Immature natural killer cell (primary cell): ENCODE measurements at regions not wholly inside any gene's neighbourhood (a gene's known extent, or its start where the extent isn't known, plus 50 kb on each side); places are given as distances from the start of the nearest gene placed in this dataset.
A peak's percentile ranks its signal among the peaks of the same experiment; 100 is the strongest.
"Not testable (repeated sequence)": the region's sequence is repeated elsewhere in the genome, so short reads cannot be mapped to it uniquely, and the experiment has no call there.

Experiments
- DNase-seq, 3 donors: peaks; one replicate each; pipeline ENCODE4 v3.0.0; 2022; ENCODE audit warnings: mixed read lengths in 1 of 3
- H3K27ac Mint-ChIP-seq, 6 donors: one replicate each; pipeline ENCODE4 v1.8.0; 2020; ENCODE audit warnings: mixed read lengths in 6 of 6, mild to moderate bottlenecking in 5 of 6, inconsistent platforms in 4 of 6, moderate library complexity in 3 of 6
- H3K27me3 Mint-ChIP-seq, 3 donors: one replicate each; pipeline ENCODE4 v1.8.0; 2020 to 2021; ENCODE audit warnings: low read depth in 3 of 3, mild to moderate bottlenecking in 3 of 3, mixed read lengths in 3 of 3, moderate library complexity in 3 of 3, inconsistent platforms in 1 of 3
- H3K36me3 Mint-ChIP-seq, 3 donors: one replicate each; pipeline ENCODE4 v1.8.0; 2020; ENCODE audit warnings: mixed read lengths in 3 of 3, inconsistent platforms in 2 of 3, mild to moderate bottlenecking in 2 of 3
- H3K4me1 Mint-ChIP-seq, 2 donors: one replicate each; pipeline ENCODE4 v1.8.0; 2020; ENCODE audit warnings: inconsistent platforms in 2 of 2, mild to moderate bottlenecking in 2 of 2, mixed read lengths in 2 of 2, moderate library complexity in 1 of 2
- H3K4me3 Mint-ChIP-seq, 5 donors: one replicate each; pipeline ENCODE4 v1.8.0; 2020; ENCODE audit warnings: mild to moderate bottlenecking in 5 of 5, mixed read lengths in 5 of 5, inconsistent platforms in 3 of 5, moderate library complexity in 3 of 5
- H3K9me3 Mint-ChIP-seq, 6 donors: one replicate each; pipeline ENCODE4 v1.8.0; 2020; ENCODE audit warnings: mild to moderate bottlenecking in 6 of 6, mixed read lengths in 6 of 6, inconsistent platforms in 4 of 6, moderate library complexity in 3 of 6

DNA sequence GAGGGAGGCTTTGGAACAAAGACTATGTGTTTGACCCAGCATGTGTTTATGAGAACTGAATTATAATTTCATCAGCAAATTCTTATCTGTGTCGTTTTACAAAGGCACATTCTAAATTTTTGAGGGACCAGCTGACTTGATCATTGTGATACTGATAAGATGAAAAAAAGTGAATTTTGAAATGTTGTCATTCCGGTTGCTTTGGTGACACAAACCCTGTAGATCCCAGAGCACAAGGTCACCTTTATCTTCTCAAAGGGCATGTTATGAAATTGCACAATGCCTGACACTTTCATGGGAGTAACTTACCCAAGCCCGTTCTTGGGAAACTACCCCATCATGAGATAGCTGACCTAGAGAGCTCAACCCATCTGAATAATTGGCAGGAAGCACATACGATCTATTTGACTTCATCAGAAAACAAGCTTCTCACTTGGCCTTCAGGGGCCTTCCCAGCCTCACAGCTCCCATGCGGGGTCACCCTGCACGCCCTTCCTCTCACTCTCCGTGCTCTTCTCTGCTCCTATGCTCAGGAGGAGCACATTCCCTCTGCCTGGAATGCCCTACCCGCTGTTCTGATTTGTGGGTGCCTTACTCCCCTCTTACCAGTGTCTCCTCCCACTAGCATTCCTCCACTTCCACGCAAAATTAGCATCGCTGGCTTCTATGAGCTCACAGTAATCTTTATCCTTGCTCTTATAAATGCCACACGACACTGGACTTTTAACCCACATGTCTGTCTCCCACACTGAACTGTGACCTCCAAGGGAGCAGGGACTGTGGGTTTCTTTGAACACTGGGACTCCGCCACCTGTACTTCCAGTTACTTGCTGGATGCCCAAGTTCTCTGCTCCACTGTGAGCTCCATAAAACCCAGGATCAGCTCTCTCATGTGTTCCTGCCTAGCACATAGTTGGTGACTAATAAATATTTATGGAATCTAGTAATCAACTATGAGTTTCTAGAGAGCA lies 555.8 kb upstream of the ID2 start:
- no peak for DNase-seq
- no peaks in the 10 kb centered on the region for H3K27me3 Mint-ChIP-seq
- H3K4me3 Mint-ChIP-seq, result no peak overlapping the region
- H3K9me3 Mint-ChIP-seq, result peaks cover 0 to 4% (median 0%) of the 10 kb centered on the region in 6 donors
- peaks cover 0 to 5% of the 10 kb centered on the region in 2 donors for H3K4me1 Mint-ChIP-seq
- H3K27ac Mint-ChIP-seq, result no peak overlapping the region
- H3K36me3 Mint-ChIP-seq, result peaks cover 0 to 14% (median 5%) of the 10 kb centered on the region in 3 donors

DNA sequence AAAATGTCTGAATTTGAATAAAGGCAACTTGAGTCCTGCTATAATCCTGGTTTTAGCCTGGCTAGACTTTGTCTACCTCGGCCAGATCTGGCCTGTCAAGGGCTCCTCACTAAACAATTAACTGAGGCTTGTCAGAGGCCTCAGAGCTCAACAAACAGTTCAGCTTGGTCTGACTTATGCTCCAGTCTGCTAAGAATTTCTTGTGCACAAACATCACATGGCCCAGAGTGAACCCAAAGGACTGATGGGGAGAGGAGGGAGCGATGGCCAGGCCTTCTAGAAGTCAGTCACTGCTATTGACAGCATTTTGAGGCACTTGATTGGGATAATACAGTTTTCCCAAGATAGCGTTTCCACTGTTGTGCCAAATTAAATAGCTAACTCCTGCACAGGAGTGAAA lies 555.1 kb upstream of the ID2 start:
- H3K27ac Mint-ChIP-seq, result peak overlapping the region in 1 of 6 donors; percentile 38
- H3K4me1 Mint-ChIP-seq, result peaks cover 0 to 4% of the 10 kb centered on the region in 2 donors
- peaks cover 0 to 4% (median 0%) of the 10 kb centered on the region in 6 donors for H3K9me3 Mint-ChIP-seq
- H3K36me3 Mint-ChIP-seq, result peaks cover 0 to 14% (median 5%) of the 10 kb centered on the region in 3 donors
- no peak overlapping the region for H3K4me3 Mint-ChIP-seq
- H3K27me3 Mint-ChIP-seq, result no peaks in the 10 kb centered on the region
- no peak for DNase-seq

DNA sequence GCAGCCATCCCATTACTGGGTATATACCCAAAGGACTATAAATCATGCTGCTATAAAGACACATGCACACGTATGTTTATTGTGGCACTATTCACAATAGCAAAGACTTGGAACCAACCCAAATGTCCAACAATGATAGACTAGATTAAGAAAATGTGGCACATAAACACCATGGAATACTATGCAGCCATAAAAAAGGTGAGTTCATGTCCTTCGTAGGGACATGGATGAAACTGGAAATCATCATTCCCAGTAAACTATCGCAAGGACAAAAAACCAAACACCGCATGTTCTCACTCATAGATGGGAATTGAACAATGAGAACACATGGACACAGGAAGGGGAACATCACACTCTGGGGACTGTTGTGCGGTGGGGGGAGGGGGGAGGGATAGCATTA lies 550.4 kb upstream of the ID2 start:
- H3K4me3 Mint-ChIP-seq, H3K9me3 Mint-ChIP-seq, H3K27ac Mint-ChIP-seq, DNase-seq, H3K27me3 Mint-ChIP-seq: not testable (repeated sequence)
- H3K4me1 Mint-ChIP-seq, result peaks cover 13 to 31% of the 10 kb centered on the region in 2 donors
- H3K36me3 Mint-ChIP-seq, result peaks cover 6 to 18% (median 13%) of the 10 kb centered on the region in 3 donors

GRCh38 chr2:8132351-8132831 lies 549.5 kb upstream of the ID2 start:
- H3K36me3 Mint-ChIP-seq, result peaks cover 6 to 25% (median 21%) of the 10 kb centered on the region in 3 donors
- no peak overlapping the region for H3K4me3 Mint-ChIP-seq
- peaks cover 13 to 38% of the 10 kb centered on the region in 2 donors for H3K4me1 Mint-ChIP-seq
- peaks cover 0 to 4% (median 1%) of the 10 kb centered on the region in 6 donors for H3K9me3 Mint-ChIP-seq
- H3K27ac Mint-ChIP-seq, result no peak overlapping the region
- peaks cover 0 to 8% (median 0%) of the 10 kb centered on the region in 3 donors for H3K27me3 Mint-ChIP-seq
- no peak for DNase-seq

DNA sequence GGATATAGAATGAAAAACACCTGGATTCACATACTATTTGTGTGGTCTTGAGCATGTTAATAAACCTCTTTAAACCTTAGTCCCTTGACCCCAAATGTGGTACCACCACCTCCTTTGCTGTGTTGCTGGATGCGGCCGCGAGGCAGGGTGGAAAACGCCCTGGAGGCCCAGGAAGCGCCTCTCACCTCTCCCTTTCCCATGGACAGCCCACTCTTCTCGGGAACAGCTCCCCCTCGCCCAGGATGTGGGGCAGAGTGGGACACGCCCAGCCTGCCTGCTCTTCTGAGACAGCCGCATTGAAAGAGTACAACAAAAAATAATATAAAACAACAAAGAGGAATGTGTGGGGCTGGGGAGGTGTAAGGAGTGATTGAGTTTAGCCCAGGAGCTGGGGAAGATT lies 549.0 kb upstream of the ID2 start:
- Mint-ChIP-seq H3K36me3 (peaks cover 6 to 27% (median 24%) of the 10 kb centered on the region in 3 donors), H3K4me3 (no peak overlapping the region), H3K9me3 (peaks cover 0 to 4% (median 1%) of the 10 kb centered on the region in 6 donors), H3K27me3 (peaks cover 0 to 8% (median 0%) of the 10 kb centered on the region in 3 donors), H3K27ac (peak overlapping the region in 1 of 6 donors; percentile 19), H3K4me1 (peaks cover 13 to 42% of the 10 kb centered on the region in 2 donors)
- DNase-seq, result no peak

- Mint-ChIP-seq H3K4me1 (peaks cover 13 to 44% of the 10 kb centered on the region in 2 donors), H3K4me3 (no peak overlapping the region), H3K9me3 (peaks cover 0 to 4% (median 1%) of the 10 kb centered on the region in 6 donors), H3K27ac (peak overlapping the region in 1 of 6 donors; percentile 40), H3K27me3 (peaks cover 0 to 8% (median 0%) of the 10 kb centered on the region in 3 donors), H3K36me3 (peaks cover 6 to 30% (median 27%) of the 10 kb centered on the region in 3 donors)
- DNase-seq, result no peak
These were observed 548.5 kb upstream of the ID2 start for GRCh38 chr2:8133363-8133762.

- Mint-ChIP-seq H3K27ac (peak overlapping the region in 3 of 6 donors; percentile 36 to 50 (median 40)), H3K36me3 (peaks cover 6 to 32% (median 31%) of the 10 kb centered on the region in 3 donors), H3K4me3 (no peak overlapping the region)
These were observed 547.9 kb upstream of the ID2 start for GRCh38 chr2:8133913-8134472.

DNA sequence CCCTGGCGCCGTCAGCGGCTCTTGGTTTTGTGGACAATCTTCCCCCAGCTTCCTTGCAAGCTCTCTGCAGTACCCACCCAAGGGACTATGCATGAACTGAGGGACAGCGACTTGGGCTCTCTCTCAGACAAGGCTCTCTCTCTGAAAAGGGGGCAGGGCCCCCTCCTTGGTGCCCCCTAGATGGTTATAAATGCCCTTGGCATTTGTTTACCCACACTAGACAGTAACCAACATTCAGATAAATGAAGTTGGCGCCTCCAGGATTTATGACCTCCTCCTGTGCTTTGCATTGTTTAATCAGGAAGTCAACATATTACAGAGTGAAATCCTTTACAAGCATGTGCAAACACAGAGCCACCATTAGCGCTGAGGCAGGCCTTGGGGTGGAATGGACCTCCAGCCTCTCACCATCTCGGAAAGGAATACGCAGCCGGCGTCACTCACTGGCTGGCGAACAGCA lies 547.4 kb upstream of the ID2 start:
- Mint-ChIP-seq H3K9me3 (peaks cover 0 to 2% (median 0%) of the 10 kb centered on the region in 6 donors), H3K36me3 (peaks cover 6 to 35% (median 34%) of the 10 kb centered on the region in 3 donors), H3K27ac (no peak overlapping the region), H3K4me1 (peaks cover 16 to 55% of the 10 kb centered on the region in 2 donors), H3K4me3 (no peak overlapping the region), H3K27me3 (peaks cover 0 to 8% (median 0%) of the 10 kb centered on the region in 3 donors)
- no peak for DNase-seq

More at GRCh38 chr2:8133913-8134472, 547.9 kb upstream of the ID2 start:
- Mint-ChIP-seq H3K4me1 (peaks cover 13 to 50% of the 10 kb centered on the region in 2 donors), H3K9me3 (peaks cover 0 to 3% (median 0%) of the 10 kb centered on the region in 6 donors), H3K27me3 (peaks cover 0 to 8% (median 0%) of the 10 kb centered on the region in 3 donors)
- DNase-seq, result no peak

- Mint-ChIP-seq H3K9me3 (peaks cover 0 to 2% (median 0%) of the 10 kb centered on the region in 6 donors), H3K36me3 (peaks cover 6 to 40% (median 35%) of the 10 kb centered on the region in 3 donors), H3K4me3 (no peak overlapping the region), H3K27ac (peak overlapping the region in 3 of 6 donors; percentile 20 to 25 (median 21)), H3K4me1 (peaks cover 22 to 62% of the 10 kb centered on the region in 2 donors), H3K27me3 (peaks cover 0 to 8% (median 0%) of the 10 kb centered on the region in 3 donors)
- DNase-seq, result no peak
These were observed 546.7 kb upstream of the ID2 start for GRCh38 chr2:8134985-8135682.

GRCh38 chr2:8137801-8138200 lies 544.1 kb upstream of the ID2 start:
- no peak for DNase-seq
- Mint-ChIP-seq H3K36me3 (peaks cover 6 to 50% (median 46%) of the 10 kb centered on the region in 3 donors), H3K27me3 (peaks cover 0 to 8% (median 0%) of the 10 kb centered on the region in 3 donors), H3K9me3 (no peaks in the 10 kb centered on the region), H3K4me3 (no peak overlapping the region), H3K4me1 (peaks cover 24 to 77% of the 10 kb centered on the region in 2 donors), H3K27ac (peak overlapping the region in 1 of 6 donors; percentile 55)

DNA sequence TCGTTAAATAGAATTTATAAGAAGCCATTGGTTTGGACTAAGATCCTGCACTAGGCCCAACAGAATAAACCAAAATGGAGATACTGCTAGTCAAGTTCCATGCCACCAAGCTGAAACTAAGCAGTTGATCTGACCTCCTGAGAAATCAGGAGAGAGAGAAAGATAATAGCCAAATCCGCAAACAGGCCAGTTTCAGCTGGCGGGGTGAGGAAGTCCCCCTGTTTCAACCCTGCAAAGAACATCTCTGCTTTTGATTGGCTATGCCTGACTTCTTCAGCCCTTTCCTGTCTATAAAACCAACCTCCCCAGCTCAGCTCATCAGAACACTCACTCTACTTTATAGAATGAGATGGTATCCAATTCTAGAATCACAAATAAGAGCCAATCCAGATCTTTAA lies 543.3 kb upstream of the ID2 start:
- DNase-seq, result no peak
- Mint-ChIP-seq H3K4me1 (peaks cover 17 to 70% of the 10 kb centered on the region in 2 donors), H3K27ac (peak overlapping the region in 1 of 6 donors; percentile 4), H3K9me3 (no peaks in the 10 kb centered on the region), H3K4me3 (no peak overlapping the region), H3K27me3 (peaks cover 0 to 4% (median 0%) of the 10 kb centered on the region in 3 donors), H3K36me3 (peaks cover 6 to 50% (median 43%) of the 10 kb centered on the region in 3 donors)

DNA sequence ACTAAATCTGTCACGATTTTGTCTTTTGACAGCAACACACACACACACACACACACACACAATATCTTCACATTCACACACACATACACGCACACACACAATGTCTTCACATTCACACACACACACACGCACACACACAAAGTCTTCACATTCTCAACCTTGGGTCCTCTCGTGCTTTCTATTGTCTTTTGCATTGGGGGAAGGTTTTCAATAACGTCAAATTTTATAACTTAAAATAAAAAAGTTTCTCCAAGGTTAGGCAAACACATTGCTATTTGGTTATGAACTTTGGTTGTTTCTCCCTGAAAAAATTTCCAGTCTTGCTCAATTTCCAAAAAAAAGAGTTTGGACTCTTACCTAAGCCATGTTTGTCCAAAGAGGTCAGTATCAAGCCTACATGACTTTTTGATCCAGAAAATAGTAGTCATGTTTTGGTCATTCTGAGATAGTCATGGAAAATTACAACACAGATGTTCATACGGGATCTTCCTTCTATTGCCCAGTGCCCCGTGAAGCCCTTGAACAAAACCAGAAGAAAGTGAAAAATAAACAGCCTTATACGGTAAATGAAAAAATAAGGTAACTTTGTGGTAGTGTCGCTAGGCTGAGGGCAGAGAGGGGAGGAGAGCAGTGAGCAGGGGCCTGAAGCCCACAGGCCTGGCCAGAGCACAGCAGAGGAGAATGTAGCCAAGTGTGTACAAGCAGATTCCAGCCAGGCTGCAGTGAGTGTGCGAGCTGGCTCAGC lies 542.8 kb upstream of the ID2 start:
- DNase-seq, result no peak
- Mint-ChIP-seq H3K9me3 (no peaks in the 10 kb centered on the region), H3K36me3 (peaks cover 6 to 50% (median 41%) of the 10 kb centered on the region in 3 donors), H3K4me1 (peaks cover 12 to 64% of the 10 kb centered on the region in 2 donors), H3K27ac (peak overlapping the region in 1 of 6 donors; percentile 4), H3K27me3 (no peaks in the 10 kb centered on the region), H3K4me3 (no peak overlapping the region)
